ENCODE measurements at regions not wholly inside any gene's neighbourhood (a gene's known extent, or its start where the extent isn't known, plus 50 kb on each side); places are given as distances from the start of the nearest gene placed in this dataset.

DNA sequence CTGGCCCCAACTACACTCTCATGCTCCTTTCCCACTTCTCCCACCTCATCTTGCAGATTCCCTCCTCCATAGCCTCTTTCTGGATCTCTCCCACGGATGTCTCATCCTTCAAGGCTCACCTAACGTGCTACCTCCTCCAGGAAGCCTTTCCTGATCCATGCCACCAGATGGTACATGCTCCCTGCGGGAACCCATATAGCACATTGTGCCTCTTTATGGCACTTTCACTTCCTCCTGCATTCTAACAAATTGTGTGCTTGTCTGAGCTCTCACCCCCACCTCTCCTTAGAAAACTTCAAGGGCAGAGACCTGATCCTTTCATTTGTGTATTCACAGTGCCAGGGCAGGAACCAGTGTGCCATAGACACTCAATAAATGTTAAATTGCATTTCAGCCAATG lies 63.0 kb downstream of the HES1 start:
- H3K79me2 ChIP-seq (ENCODE audit: insufficient read depth, low read length): no peaks in the 10 kb centered on the region
- no peak overlapping the region for H3K27ac ChIP-seq (ENCODE audit: insufficient read length, low read depth, low read length)
- H3K9me3 ChIP-seq (ENCODE audit: control insufficient read depth, low read depth, low read length): no peaks in the 10 kb centered on the region
- H2AK5ac ChIP-seq (ENCODE audit: insufficient read length, low read length): no peak overlapping the region
- TF ChIP-seq, protein P1, sequence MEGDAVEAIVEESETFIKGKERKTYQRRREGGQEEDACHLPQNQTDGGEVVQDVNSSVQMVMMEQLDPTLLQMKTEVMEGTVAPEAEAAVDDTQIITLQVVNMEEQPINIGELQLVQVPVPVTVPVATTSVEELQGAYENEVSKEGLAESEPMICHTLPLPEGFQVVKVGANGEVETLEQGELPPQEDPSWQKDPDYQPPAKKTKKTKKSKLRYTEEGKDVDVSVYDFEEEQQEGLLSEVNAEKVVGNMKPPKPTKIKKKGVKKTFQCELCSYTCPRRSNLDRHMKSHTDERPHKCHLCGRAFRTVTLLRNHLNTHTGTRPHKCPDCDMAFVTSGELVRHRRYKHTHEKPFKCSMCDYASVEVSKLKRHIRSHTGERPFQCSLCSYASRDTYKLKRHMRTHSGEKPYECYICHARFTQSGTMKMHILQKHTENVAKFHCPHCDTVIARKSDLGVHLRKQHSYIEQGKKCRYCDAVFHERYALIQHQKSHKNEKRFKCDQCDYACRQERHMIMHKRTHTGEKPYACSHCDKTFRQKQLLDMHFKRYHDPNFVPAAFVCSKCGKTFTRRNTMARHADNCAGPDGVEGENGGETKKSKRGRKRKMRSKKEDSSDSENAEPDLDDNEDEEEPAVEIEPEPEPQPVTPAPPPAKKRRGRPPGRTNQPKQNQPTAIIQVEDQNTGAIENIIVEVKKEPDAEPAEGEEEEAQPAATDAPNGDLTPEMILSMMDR (conservative IDR thresholded peaks at IDR 0.05): no peak
- H3K4me2 ChIP-seq (ENCODE audit: insufficient read depth, insufficient read length, low read length): no peak overlapping the region
- H3K56ac ChIP-seq (ENCODE audit: insufficient read length, low read depth, low read length): no peak overlapping the region
- no peak overlapping the region for H3K14ac ChIP-seq (ENCODE audit: insufficient read depth, low read length)
- Mint-ChIP-seq H3K27ac (no peak overlapping the region), H3K36me3 (ENCODE audit: insufficient read depth in 1 of 3, low read depth in 3 of 3) (no peaks in the 10 kb centered on the region), H3K27me3 (ENCODE audit: low read depth) (peaks cover 42% of the 10 kb centered on the region), H3K9me3 (no peaks in the 10 kb centered on the region), H3K4me3 (no peak overlapping the region), H3K4me1 (peaks cover 16 to 21% of the 10 kb centered on the region in 2 experiments)
- H4K8ac ChIP-seq (replicated peaks; ENCODE audit: insufficient read length, low read depth, low read length): no peak overlapping the region
- no peaks in the 10 kb centered on the region for H3K23me2 ChIP-seq (ENCODE audit: insufficient read length, low read depth, low read length, poor library complexity, severe bottlenecking)
- no peaks in the 10 kb centered on the region for H3K4me1 ChIP-seq (ENCODE audit: insufficient read depth, low read length)
- H3K9ac ChIP-seq (ENCODE audit: extremely low read depth, insufficient read length, low read length): no peak overlapping the region
- H3K23ac ChIP-seq (ENCODE audit: insufficient read length, low read depth, low read length): no peak overlapping the region
- H3K27me3 ChIP-seq (ENCODE audit: insufficient read depth, low read length): no peaks in the 10 kb centered on the region; the same call in 1 of the 2 replicates
- H2BK12ac ChIP-seq (ENCODE audit: insufficient read length, low read depth, low read length): no peak overlapping the region
- H4K5ac ChIP-seq (ENCODE audit: insufficient read length, low read depth, low read length): no peak overlapping the region
- H3K18ac ChIP-seq (ENCODE audit: insufficient read length, low read depth, low read length): no peak overlapping the region
- no peaks in the 10 kb centered on the region for H4K20me1 ChIP-seq (ENCODE audit: control insufficient read depth, insufficient read depth, insufficient read length)
- H2AFZ ChIP-seq (ENCODE audit: low read length): no peak overlapping the region
- H2BK5ac ChIP-seq (ENCODE audit: insufficient read length, low read length): no peak overlapping the region
- no peak overlapping the region for H3K4ac ChIP-seq (ENCODE audit: low read depth, low read length)
- H3K79me1 ChIP-seq (ENCODE audit: insufficient read depth, low read depth, low read length, poor library complexity, severe bottlenecking): no peaks in the 10 kb centered on the region
- no peak overlapping the region for H2BK20ac ChIP-seq (ENCODE audit: low read depth, low read length, poor library complexity, severe bottlenecking)
- no peak overlapping the region for H4K91ac ChIP-seq (ENCODE audit: insufficient read length, low read depth, low read length)
- H2BK120ac ChIP-seq (ENCODE audit: low read depth, low read length, poor library complexity, severe bottlenecking): no peak overlapping the region
- no peak for DNase-seq
- WGBS (ENCODE audit: extremely low coverage, insufficient read length, low lambda C conversion rate): no CpG with 5 or more reads among the region's 3 CpGs
- no peak overlapping the region for H3T11ph ChIP-seq (ENCODE audit: low read length)
- H2BK15ac ChIP-seq (ENCODE audit: low read depth, low read length): no peak overlapping the region

Measured in H9 (cell line).